ENCODE measurements at regions not wholly inside any gene's neighbourhood (a gene's known extent, or its start where the extent isn't known, plus 50 kb on each side); places are given as distances from the start of the nearest gene placed in this dataset.

DNA sequence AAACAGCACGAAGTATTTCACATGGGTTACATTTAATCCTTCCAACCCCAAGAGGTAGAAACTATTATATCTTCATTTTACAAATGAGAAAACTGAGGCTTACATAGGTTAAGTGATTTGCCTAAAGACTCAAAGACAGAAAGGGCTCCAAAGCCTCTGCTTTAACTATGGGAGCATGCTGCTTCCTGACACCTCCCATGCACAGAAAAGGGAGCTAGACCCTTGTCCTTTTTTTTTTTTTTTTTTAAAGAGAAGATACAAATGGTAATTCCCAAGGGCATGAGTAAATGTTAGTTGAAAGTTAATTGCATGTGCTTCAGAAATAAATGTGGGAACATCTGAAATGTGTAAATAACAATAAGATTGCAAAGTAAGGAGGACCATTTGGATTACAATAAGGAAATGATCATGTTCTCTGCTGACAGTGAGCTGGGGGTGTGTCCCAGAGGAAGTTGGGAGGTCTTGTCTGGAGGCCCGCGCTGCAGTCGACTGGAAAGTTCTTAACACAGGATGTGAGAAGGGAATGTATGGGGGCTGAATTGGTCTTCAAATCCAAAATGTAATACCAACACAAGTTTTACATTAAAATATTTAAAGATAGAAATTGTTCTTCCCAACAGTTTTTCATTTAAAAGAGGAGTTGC lies 500.3 kb downstream of the KLF12 start:
- no peak for TF ChIP-seq POLR2A (IDR thresholded peaks at IDR 0.05; ENCODE audit: low read depth)
- TF ChIP-seq, protein P1, sequence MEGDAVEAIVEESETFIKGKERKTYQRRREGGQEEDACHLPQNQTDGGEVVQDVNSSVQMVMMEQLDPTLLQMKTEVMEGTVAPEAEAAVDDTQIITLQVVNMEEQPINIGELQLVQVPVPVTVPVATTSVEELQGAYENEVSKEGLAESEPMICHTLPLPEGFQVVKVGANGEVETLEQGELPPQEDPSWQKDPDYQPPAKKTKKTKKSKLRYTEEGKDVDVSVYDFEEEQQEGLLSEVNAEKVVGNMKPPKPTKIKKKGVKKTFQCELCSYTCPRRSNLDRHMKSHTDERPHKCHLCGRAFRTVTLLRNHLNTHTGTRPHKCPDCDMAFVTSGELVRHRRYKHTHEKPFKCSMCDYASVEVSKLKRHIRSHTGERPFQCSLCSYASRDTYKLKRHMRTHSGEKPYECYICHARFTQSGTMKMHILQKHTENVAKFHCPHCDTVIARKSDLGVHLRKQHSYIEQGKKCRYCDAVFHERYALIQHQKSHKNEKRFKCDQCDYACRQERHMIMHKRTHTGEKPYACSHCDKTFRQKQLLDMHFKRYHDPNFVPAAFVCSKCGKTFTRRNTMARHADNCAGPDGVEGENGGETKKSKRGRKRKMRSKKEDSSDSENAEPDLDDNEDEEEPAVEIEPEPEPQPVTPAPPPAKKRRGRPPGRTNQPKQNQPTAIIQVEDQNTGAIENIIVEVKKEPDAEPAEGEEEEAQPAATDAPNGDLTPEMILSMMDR (IDR thresholded peaks at IDR 0.05): no peak

Measured in esophagus muscularis mucosa (tissue), 3 donors.